ENCODE measurements at regions not wholly inside any gene's neighbourhood (a gene's known extent, or its start where the extent isn't known, plus 50 kb on each side); places are given as distances from the start of the nearest gene placed in this dataset.
"Not testable (repeated sequence)": the region's sequence is repeated elsewhere in the genome, so short reads cannot be mapped to it uniquely, and the experiment has no call there.

DNA sequence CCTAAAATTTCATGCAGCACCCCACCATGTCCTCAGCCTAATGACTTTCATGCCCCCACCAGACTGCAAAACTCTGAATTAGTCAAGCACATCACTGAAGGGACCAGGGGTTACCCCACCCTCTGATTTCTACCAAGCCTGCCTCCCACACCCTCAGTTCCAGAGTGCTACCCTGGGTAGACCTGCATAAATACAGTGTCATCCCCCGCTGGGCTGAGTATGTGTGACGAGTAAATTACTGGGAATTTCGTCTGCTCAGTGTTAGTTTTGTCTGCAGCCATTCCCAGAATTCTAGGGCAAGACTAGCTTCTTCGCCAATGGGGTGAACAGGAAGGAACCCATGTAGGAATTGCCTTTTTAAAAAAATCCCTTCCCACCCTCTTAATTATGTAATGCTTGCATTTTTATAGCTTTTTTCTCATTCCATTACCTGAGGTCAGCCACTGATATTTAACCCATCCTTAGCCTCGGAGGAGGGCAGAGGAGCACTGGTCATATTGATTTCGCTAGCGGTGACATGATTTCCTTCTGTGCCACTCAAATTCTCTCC, 837.5 kb upstream of the DEFB115 start:
- TF ChIP-seq CTCF (conservative IDR thresholded peaks at IDR 0.05; ENCODE audit: low read length); EZH2phosphoT487 (IDR thresholded peaks at IDR 0.05; ENCODE audit: borderline replicate concordance): not testable (repeated sequence)
